ENCODE measurements at regions not wholly inside any gene's neighbourhood (a gene's known extent, or its start where the extent isn't known, plus 50 kb on each side); places are given as distances from the start of the nearest gene placed in this dataset.

DNA sequence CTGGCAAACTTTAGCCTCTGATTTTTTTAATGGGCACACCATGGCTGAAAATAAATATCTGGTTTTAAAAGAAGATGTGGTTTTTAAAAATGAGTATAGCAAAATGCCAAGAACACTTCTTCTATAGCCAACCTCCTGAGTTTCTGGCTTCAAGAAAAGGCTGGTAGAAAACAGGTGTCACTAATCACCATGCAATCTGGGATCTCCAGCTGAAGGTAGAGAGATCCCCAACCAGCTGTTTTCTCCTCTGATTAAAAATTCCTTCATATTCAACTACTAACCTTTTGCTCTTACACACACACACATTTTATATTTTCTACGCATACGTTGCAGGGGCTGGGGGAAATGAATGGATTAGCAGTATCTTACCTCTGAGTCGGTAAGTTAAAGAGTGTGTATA is 279.6 kb upstream of the ROBO2 start:
- TF ChIP-seq, protein P1, sequence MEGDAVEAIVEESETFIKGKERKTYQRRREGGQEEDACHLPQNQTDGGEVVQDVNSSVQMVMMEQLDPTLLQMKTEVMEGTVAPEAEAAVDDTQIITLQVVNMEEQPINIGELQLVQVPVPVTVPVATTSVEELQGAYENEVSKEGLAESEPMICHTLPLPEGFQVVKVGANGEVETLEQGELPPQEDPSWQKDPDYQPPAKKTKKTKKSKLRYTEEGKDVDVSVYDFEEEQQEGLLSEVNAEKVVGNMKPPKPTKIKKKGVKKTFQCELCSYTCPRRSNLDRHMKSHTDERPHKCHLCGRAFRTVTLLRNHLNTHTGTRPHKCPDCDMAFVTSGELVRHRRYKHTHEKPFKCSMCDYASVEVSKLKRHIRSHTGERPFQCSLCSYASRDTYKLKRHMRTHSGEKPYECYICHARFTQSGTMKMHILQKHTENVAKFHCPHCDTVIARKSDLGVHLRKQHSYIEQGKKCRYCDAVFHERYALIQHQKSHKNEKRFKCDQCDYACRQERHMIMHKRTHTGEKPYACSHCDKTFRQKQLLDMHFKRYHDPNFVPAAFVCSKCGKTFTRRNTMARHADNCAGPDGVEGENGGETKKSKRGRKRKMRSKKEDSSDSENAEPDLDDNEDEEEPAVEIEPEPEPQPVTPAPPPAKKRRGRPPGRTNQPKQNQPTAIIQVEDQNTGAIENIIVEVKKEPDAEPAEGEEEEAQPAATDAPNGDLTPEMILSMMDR (conservative IDR thresholded peaks at IDR 0.05), result no peak
- no peak for TF ChIP-seq EZH2 (IDR thresholded peaks at IDR 0.05; ENCODE audit: low read depth)

All from PC-9 (cell line).